ENCODE measurements at regions not wholly inside any gene's neighbourhood (a gene's known extent, or its start where the extent isn't known, plus 50 kb on each side); places are given as distances from the start of the nearest gene placed in this dataset.

GRCh38 chr10:44279426-44280126 lies 105.3 kb downstream of the CXCL12 start:
- TF ChIP-seq CTCF (IDR thresholded peaks at IDR 0.05), result no peak
- TF ChIP-seq, protein P1, sequence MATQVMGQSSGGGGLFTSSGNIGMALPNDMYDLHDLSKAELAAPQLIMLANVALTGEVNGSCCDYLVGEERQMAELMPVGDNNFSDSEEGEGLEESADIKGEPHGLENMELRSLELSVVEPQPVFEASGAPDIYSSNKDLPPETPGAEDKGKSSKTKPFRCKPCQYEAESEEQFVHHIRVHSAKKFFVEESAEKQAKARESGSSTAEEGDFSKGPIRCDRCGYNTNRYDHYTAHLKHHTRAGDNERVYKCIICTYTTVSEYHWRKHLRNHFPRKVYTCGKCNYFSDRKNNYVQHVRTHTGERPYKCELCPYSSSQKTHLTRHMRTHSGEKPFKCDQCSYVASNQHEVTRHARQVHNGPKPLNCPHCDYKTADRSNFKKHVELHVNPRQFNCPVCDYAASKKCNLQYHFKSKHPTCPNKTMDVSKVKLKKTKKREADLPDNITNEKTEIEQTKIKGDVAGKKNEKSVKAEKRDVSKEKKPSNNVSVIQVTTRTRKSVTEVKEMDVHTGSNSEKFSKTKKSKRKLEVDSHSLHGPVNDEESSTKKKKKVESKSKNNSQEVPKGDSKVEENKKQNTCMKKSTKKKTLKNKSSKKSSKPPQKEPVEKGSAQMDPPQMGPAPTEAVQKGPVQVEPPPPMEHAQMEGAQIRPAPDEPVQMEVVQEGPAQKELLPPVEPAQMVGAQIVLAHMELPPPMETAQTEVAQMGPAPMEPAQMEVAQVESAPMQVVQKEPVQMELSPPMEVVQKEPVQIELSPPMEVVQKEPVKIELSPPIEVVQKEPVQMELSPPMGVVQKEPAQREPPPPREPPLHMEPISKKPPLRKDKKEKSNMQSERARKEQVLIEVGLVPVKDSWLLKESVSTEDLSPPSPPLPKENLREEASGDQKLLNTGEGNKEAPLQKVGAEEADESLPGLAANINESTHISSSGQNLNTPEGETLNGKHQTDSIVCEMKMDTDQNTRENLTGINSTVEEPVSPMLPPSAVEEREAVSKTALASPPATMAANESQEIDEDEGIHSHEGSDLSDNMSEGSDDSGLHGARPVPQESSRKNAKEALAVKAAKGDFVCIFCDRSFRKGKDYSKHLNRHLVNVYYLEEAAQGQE (IDR thresholded peaks at IDR 0.05; ENCODE audit: insufficient read depth in 1 of 2, low read depth in 2 of 2, low read length in 1 of 2), result no peak
